Glomerular visceral epithelial cell (primary cell): ENCODE measurements at regions not wholly inside any gene's neighbourhood (a gene's known extent, or its start where the extent isn't known, plus 50 kb on each side); places are given as distances from the start of the nearest gene placed in this dataset.
"Not testable (repeated sequence)": the region's sequence is repeated elsewhere in the genome, so short reads cannot be mapped to it uniquely, and the experiment has no call there.

ENCODE experiments used
- DNase-seq: peaks from one replicate; pipeline ENCODE4 v3.0.0-alpha.2; 2016; ENCODE audit errors: extremely low spot score

- no peak for DNase-seq
Measured at GRCh38 chr7:8809320-8809719, 375.9 kb downstream of the NXPH1 start.

GRCh38 chr7:8817448-8818036 is 384.1 kb downstream of the NXPH1 start:
- no peak for DNase-seq

- no peak for DNase-seq
Measured at GRCh38 chr7:8818406-8818805, 385.0 kb downstream of the NXPH1 start.

- no peak for DNase-seq
Measured at GRCh38 chr7:8822595-8822994, 389.2 kb downstream of the NXPH1 start.

DNA sequence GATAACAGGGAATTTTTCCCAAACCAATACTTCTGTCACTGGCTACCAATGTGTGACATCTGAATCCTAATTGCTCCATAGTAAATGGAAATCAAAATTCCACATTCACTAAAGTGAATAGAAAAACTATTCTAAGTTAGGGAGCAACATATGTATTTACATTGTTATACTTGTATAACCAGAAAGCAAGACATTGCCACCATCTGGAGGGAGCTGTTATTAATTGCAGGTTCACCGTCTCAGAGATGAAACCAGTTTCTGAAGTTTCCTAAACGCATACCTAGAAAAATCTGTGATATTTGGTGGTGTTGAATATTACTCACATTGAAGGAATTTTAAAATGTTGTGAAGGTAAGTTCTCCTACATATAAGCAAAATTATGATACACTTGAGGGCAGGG is 390.1 kb downstream of the NXPH1 start:
- no peak for DNase-seq

DNA sequence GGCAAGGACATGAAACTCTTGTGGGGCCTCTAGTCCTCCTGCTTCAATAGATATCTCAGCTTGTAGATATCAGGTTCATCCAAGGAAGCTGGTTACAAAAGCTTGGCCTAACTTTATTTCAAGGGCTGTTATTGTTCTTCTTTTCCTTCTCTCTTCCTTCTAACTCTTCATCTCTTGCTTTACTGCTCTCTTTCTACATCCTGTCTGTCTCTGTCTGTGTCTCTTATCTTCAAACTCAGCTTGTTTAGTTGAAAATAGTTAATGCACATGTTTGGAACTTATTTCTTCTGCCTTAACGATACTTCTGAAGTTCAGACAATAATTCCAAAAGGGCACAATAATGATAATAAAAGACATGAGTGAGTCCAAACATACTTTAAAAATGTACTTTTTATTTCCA is 393.9 kb downstream of the NXPH1 start:
- no peak for DNase-seq

DNA sequence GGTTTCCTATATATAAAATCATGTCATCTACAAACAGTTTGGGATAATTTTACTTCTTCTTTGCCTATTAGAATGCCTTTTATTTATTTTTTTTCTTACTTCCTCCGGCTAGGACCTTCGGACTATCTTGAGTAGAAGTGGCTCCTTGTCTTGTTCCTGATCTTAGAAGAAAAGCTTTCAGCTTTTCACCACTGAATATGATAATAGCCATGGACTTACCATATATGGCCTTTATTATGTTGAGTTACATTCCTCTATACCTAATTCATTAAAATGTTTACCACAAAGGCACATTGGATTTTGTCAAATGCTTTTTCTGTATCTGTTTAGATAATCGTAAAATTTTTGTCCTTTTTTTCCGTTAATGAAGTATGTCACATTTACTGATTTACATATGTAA is 395.7 kb downstream of the NXPH1 start:
- no peak for DNase-seq

GRCh38 chr7:8831376-8831775 is 398.0 kb downstream of the NXPH1 start:
- peak; percentile 69 for DNase-seq

DNA sequence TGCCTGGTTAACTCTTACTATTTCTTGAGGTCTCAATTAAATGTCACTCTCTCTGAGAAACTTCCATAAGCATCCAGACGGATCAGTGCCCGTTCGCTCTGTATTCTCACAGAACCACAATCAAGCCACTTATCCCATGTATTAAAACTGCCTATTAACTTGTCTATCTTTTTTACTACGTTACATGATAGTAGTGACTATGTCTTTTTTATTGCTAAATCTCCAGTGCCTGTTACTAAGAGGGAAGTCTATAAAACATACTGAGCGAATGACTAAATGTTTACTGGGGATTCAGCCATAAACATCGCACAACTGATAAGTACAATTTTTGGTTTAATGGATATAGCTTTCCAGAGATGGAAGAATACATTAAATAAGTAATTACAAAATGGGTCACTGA is 399.9 kb downstream of the NXPH1 start:
- no peak for DNase-seq

DNA sequence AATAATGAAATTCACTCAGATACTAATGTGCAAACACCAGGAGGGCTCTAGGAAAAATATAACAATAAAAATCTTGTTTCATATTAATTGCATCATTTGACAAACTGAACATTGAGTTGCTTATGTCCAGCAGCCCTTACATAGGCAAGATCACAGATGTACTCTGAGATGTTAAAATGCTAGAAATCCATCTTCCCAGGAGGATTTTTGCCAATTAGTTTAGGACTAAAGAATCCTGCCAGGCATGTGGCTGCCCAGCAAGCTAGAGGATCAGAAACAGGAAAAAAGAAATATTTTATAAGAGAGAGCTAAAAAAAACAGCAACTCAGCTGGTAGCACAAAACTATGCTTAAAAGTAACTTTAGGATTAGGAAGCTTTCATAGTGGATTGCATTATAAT is 407.8 kb downstream of the NXPH1 start:
- no peak for DNase-seq

DNA sequence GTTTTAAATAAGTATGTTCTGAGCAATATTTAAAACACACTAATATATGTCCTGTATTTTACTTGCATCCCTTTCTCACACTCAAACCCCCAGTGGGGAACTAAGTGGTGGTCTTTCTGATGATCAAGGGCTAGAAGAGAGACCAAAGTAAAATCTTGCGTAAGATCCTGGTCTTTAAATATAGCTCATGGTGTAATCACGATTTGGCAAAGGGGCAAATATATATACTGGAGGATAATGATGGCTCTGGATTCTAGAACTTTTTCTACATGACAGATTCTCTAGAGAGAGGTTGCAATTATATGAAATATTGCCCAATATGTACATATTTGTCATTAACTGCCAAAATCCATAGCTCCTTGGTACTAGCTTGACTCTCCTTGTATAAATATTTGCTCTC is 438.3 kb downstream of the NXPH1 start:
- DNase-seq: no peak

- no peak for DNase-seq
Measured at GRCh38 chr7:8881916-8882315, 448.5 kb downstream of the NXPH1 start.

DNA sequence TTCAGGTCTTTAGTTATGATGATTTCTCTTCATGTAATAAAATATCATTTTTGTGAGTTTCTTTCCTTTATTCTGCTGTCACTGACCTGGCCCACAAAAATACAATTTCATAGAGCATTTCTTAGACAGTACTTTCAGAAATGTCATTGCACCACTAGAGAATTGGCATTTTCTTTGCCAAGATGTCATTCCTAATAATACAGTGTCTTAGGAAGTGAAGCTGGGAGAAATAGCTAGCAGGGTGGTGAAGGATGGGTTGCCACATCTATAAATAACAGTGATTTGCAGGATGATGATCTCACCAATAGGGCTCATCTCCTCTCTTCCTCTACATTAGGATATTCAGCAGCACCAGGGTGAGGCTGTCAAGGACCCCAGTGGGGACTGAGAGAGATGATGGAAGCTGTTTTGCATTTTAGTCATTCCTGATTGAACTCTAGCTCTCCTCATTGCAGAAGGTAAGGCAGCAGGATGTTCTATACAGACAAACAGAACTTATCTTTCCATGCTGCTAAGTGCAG is 452.1 kb downstream of the NXPH1 start:
- DNase-seq: no peak

GRCh38 chr7:8890346-8890745 is 456.9 kb downstream of the NXPH1 start:
- not testable (repeated sequence) for DNase-seq

GRCh38 chr7:8893775-8894174 is 460.4 kb downstream of the NXPH1 start:
- no peak for DNase-seq

DNA sequence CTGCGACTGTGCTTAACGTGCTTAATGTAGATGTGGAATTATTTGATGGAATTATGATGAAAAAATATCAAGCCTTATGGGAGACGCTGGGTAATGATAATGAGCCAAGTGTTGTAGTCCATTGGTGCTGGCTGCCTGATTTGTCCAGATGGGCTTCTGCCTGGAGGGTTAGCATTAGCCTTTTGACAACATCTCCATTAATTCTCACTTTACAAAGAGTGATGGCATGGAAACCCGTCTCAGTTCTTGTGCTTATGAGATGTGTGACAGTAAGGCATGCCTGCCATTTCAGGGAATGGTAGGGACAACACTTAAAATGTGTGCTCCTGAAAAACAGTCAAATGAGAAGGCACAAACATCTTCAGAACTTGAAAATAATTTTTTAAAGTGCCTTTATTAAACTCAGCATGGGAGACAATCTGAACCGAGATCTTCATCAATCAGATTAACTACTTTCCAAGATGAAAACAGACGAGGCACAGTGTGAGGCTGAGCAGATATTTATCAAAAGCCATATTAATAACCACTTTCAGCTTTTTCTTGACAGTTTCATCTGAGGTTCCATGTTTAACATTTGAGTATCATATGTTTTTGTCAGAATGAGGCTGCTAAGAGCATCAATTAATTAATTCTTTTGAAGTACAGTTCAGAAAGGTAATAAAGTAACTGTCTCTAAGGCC is 473.1 kb downstream of the NXPH1 start:
- no peak for DNase-seq

- DNase-seq: no peak
Measured at GRCh38 chr7:8908889-8909288, 475.5 kb downstream of the NXPH1 start.

DNA sequence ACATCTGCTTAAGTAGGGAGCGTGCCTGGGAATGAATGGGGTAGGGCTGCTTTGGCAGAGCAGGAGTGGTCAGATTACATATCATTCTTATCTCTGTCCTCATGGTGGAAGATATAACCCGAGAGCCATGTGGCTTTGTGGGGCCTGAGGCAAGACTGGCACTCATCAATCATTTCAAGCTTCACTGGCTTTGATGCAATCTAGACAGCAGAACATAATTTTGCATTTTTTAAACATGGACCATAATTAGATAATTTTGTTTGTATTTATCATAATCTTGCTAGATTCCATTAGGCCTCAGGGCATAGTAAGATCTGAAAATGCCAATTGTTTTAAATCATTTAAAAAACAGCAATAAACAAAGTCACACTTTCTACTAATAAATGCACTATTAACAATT is 480.3 kb downstream of the NXPH1 start:
- DNase-seq: no peak

- DNase-seq: no peak
Measured at GRCh38 chr7:8921807-8922206, 488.4 kb downstream of the NXPH1 start.

DNA sequence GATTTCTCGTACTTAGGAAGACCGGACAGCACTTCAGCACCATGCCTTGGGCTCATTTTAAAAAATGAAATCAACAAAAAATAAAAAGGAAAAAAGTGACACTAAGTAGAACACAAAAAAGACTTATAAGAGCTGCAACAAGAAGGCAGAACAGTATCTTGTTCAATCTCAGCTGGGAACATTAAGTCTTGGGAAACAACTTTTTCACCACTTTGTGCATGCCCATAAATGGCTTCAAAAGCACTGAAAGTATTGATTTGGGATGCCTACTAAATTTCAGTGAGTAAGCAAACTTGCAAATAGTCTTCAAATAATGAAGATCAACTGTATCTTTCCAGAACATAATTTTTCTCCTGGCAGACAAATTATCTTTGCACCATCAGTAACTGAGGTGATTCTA is 489.3 kb downstream of the NXPH1 start:
- no peak for DNase-seq

- DNase-seq: no peak
Measured at GRCh38 chr7:8923164-8923806, 489.9 kb downstream of the NXPH1 start.

GRCh38 chr7:8931906-8932646 is 498.7 kb downstream of the NXPH1 start:
- no peak for DNase-seq

DNA sequence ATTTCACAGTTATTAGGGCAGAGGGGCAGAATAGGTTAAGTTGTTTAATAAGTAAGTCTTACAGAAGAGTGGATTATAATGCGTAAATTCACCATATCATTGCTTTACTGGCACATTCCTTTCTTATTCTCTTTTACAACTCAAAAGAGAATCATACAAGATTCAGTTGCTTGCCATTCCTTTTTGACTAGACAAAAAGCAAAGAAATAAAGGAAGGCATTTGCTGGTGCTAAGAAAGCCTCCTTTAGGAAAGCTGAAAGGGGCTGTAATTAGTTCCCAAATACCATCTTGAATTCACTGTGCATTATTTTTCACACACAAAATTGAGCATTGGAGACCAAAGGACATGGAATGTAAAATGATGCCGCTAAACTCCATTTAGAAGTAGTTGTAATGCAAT is 499.3 kb downstream of the NXPH1 start:
- DNase-seq: no peak
